SK-N-SH treated with all-trans-retinoic acid at 6 μM for 48 hours (cell line): ENCODE measurements at regions not wholly inside any gene's neighbourhood (a gene's known extent, or its start where the extent isn't known, plus 50 kb on each side); places are given as distances from the start of the nearest gene placed in this dataset.

Experiments
- ARNTL ChIP-seq: fragments of 450-650 bp; formaldehyde crosslinking; IDR thresholded peaks from 2 replicates; pipeline ENCODE4 v1.5.0; 2020; ENCODE audit warnings: low read depth, mild to moderate bottlenecking, moderate library complexity, borderline replicate concordance
- CREB5 ChIP-seq: fragments of 250-450 bp; sonication (Bioruptor Pico); IDR thresholded peaks from 2 replicates; pipeline ENCODE4 v1.5.1; 2020; ENCODE audit warnings: low read depth, mild to moderate bottlenecking, moderate library complexity
- PATZ1 ChIP-seq: fragments of 250-450 bp; sonication (Bioruptor Pico); IDR thresholded peaks from 2 replicates; pipeline ENCODE4 v1.8.0; 2020; ENCODE audit warnings: mild to moderate bottlenecking, moderate library complexity, borderline replicate concordance
- RARB ChIP-seq: fragments of 250-450 bp; sonication (Bioruptor Pico); IDR thresholded peaks from 2 replicates; pipeline ENCODE4 v1.8.0; 2021; ENCODE audit warnings: mild to moderate bottlenecking, moderate library complexity
- TSHZ2 ChIP-seq: fragments of 250-450 bp; sonication (Bioruptor Pico); IDR thresholded peaks from 2 replicates; pipeline ENCODE4 v1.5.0; 2020; ENCODE audit warnings: mild to moderate bottlenecking, moderate library complexity

GRCh38 chr4:43816116-43816515, 632.5 kb downstream of the KCTD8 start:
- no peak for TF ChIP-seq ARNTL
- no peak for TF ChIP-seq PATZ1
- no peak for TF ChIP-seq RARB (CRISPR knock-in tag)
- no peak for TF ChIP-seq CREB5
- TF ChIP-seq TSHZ2 (CRISPR knock-in tag): no peak
